ENCODE measurements at regions not wholly inside any gene's neighbourhood (a gene's known extent, or its start where the extent isn't known, plus 50 kb on each side); places are given as distances from the start of the nearest gene placed in this dataset.

DNA sequence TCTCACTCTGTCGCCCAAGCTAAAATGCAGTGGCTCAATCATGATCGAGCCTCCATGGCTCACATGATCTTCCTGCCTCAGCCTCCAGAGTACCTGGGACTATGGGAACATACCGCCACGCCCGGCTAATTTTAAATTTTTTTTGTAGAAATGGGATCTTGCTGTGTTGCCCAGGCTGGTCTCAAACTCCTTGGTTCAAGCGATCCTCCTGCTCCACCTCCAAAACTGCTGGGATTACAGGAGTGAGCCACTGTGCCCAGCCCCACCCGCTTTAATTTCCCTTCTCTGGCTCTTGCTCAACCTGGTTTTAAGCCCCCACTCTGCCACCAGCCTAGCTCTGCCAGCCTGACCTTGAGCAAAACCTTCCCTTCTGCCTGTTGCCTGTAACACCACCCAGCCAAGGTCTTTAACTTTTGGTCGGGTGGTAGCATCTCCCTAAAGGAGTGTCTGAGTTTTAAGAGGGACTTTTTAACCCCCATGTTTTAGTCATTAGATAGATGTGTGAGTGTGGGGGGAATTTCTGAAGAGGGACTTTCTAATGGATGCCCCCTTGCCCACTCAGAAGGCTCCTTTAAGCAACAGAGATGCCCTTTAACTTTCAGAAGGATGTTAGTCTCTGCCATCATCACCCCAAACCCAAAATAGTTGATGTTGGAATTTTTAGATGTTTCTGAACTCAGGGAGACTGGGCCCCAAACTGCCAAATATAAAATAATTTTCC is 71.8 kb upstream of the FOXP4 start:
- no peak for DNase-seq

DNA sequence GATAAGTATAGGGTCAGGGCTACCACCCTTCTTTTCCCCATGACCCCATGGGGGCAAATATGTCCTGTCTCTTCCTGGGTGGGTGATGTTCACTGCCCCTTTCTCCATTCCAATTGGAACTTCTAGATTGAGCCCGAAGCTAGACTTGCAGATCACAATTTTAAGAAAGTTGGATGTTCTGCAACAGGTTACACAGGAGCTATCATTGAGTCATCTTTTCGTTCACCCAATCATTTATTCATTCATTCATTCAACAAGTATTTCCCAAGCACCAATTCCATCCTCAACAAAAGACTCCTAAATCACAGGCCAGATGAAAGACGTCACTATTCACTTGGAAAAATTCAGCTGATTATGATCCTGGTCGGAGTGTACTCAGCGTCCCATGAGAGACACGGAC is 71.0 kb upstream of the FOXP4 start:
- DNase-seq, result no peak

DNA sequence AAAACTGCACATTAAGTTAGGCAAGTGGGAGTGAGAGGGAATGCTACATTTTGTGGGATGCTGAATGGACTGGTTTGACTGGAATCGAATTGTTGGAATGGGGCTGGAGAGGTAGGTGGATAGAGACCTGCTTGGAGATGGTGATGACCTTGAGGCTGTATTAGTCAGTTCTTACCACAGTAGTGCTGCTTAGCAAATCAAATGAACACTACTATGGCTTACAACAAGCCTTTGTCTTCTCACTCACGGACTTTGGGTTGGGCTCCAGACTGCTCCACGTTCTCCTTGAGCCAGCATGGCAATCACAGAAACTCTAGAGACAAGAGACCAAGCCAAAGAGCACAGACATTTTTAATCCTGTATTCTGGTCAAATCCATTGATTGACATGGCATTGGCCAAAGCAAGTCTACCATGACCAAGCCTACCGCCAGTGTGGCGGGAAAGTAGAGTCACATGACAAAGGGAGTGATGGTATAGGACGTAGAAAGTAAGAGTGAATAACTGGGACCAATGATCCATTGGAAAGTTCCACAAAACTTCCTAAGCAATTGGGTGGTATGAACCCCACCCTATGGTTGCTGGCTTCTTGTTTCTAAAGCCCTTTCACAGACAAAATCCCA is 70.3 kb upstream of the FOXP4 start:
- no peak for DNase-seq

DNA sequence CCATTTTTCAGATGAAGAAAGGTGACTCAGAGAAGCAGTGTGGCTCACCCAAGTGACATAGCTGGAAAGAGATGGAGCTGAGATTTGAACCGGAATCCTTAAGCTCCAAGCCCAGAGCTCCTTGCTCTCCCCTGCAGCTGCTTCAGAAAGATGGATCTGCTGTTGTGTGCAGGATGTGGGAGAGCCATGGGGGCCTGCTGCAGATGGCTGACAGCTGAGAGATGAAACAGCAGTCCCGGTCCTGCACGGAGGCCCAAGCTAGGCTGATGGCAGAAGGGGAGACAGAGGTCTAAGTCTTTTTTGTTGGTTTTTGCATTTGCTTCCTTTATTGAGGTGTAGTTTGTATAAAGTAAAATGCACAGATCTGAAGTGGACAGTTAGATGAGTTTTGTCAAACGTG is 69.8 kb upstream of the FOXP4 start:
- no peak for DNase-seq

DNA sequence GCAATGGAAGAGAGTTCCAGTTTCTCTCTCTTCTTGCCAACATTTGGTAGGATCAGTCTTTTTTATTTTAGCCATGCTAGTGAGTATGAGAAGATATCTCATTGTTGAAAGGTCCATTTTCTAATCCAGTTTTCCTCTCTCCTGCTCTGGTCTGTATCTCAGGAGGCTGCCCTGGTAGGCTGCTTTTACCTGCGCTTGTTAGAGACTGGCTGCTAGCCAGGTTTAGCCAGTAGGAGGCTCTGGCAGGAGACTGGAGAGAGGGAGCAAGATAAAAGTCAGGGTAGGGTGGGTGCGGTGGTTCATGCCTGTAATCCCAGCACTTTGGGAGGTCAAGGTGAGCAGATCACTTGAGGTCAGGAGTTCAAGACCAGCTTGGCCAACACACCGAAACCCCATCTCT is 68.6 kb upstream of the FOXP4 start:
- DNase-seq, result no peak

DNA sequence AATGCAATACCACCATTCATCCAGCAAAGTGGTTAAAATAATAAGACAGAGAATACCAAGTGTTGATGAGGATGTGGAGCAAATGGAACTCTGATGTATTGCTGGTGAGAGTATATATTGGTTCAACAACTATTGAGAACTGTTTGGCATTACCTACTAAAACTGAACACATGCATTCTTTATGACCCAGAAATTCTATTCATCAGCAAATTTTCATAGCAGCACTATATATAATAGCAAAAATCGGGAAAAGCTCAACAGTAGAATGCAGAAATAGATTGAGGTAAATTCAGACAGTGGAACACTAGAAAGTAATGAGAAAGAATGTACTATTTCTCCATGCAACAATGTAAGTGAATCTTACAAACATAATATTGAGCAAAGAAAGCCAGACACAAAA is 62.2 kb upstream of the FOXP4 start:
- no peak for DNase-seq

DNA sequence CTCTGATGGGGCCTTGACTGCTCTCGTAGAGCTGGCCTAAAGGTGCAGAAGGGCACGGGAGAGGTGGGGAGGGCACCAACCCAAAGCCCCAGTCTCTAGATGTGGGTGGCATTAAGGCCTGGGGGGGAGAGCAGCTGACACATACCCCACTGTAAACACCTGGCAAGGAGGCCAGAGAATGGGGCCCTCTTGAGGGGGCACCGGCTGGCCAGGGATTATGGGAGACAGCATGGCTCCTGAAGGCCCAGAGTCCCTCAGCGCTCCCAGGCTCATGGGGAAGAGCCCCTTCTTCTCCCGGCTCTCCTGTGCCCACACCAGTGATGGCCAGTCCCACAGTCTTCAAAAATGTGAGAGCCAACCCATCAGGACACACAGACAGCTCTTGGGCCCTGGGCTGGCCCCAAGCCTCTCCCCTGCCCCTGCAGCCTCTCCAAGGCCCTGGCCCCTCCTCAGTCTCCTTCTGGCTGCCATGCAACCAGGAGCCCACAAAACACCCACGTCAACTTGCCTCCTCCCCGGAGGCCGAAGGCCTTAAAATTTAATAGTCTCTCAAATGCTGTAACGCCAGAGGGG is 58.2 kb upstream of the FOXP4 start:
- no peak for DNase-seq

DNA sequence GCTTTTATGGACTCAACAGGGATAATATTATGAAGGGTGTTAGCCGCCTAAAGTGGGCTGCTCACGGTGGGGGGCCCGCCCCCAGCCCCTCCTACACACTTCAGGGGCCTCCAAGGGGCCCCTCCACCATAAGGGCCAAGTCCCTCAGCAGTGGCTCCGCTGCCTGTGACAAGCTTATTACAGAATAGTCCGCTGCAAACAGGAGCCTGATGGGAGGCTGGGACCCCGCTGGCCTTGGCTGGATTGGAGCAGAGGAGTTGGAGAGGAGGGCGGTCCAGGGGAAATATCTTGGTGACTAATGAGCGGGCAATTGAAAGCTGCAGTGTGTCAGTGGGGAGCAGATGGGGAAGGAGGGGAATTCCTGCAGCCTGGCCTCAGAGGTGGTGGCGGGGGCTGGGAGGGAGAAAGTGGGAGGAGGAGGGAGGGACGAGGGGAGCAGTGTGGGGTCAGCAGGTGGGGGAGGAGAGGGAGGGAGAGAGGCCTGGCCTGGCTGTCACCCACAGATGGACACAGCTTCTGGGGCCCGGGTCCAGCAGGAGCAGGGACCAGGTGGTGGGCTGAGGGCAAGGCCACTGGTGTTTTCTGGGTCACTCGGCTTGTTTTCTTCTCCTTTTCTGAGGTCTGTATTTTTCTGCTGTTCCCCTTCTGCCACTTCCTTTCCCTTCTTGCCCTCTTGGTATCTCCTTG is 57.6 kb upstream of the FOXP4 start:
- DNase-seq, result no peak

DNA sequence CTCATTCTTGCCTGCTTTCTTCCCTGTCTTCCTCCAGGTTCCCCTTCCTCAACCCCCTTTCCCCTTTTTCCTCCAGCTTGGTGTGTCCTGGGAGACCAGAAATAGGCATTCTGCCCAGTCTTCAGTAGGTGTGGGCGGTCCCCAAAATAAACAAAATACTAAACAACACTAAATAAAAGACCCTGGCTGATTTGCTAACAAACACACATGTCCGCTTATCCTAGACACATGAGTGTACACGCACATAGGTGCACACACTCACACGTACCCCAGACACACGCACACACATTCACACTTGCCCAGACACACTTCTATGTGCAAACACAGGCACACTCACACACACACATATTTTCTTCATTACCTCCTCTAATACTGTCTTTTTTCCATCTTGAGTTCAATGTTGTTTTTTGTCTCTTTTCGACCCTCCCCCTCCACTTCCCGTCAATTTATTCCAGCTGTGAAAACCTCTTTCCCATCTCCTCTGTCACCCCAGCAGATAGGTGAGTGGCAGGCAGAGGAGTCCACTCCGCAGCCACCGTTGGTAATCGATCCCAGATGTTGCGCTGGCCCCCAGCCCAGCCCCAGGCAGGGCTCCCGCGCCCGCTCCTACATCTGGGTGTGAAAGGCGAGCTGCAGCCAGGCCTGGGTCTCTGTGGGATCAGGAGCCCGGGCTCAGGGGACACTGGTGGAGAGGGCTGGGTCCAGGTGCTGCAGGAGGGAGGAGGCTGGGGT is 56.9 kb upstream of the FOXP4 start:
- no peak for DNase-seq

DNA sequence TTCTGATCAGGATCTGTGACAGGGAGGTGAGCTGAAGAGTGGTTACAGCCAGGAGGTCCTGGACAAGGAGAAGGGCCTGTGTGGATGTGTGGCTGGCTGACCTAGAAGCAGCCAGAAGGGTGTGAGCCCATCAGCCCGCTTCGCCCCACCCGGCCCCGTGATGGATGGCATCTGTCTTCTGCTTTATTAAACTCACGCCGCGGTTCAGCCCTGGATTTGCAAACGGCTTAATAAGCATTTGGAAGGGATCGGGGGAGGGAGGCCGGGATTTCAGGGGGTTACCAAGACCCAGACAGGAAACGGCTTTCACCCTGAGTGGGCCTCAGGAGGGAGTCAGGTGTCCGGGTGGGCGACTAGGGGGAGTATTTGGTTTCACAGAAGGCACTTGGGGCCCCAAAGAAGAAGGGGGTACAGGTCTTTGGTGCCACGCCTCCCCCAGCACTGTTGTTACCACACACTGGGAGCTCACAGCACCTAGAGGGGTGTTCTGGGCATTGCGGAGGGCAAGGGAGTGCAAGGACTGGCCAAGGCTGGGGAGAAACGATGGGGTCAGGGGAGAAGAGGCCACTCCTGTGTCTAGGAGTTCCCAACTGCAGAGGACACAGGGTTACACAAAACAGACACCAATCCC is 53.8 kb upstream of the FOXP4 start:
- DNase-seq, result no peak

DNA sequence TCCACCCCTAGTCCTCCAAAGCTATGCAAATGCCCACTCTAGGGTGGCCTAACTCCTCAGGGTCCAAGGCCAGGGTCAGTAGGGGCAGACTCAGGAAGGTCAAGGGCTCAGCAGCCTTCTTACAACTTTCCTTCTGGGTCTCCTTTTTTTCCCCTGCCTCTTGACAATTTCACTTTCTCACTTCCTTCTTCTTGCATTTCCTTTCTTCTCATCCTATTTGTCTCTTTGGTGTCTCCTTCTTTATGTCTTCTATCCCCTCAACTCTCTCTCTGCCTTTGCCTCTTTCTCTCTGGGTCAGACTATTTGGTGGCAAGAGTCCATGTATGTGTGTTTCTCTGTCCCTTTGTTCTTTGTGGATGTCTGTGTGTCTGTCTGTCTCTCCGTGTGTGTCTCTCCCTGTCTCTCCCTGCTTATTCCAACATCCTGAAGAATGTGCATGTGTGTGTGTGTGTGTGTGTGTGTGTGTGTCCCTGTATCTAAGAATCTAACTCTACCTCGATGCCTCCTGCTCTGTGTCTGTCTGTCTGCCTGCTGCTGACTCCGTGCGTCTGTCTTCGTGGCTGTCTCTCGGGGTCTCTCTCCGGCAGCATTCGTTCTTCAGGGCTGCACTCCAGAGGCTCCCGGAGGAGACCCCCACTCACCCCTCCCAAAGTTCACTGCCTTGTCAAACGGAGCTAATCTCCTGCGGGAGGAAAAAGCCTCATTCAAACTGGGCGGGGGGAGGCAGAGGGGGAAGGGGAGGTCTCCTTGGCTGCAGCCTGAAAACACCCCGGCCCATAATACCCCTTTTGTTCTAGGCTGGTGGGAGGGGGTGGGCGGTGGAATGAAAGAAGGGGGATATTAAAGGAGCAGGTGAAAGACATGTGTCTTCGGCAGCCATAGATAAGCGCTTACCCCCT is 51.7 kb upstream of the FOXP4 start:
- DNase-seq, result no peak
